ENCODE measurements at regions not wholly inside any gene's neighbourhood (a gene's known extent, or its start where the extent isn't known, plus 50 kb on each side); places are given as distances from the start of the nearest gene placed in this dataset.
"Not testable (repeated sequence)": the region's sequence is repeated elsewhere in the genome, so short reads cannot be mapped to it uniquely, and the experiment has no call there.

DNA sequence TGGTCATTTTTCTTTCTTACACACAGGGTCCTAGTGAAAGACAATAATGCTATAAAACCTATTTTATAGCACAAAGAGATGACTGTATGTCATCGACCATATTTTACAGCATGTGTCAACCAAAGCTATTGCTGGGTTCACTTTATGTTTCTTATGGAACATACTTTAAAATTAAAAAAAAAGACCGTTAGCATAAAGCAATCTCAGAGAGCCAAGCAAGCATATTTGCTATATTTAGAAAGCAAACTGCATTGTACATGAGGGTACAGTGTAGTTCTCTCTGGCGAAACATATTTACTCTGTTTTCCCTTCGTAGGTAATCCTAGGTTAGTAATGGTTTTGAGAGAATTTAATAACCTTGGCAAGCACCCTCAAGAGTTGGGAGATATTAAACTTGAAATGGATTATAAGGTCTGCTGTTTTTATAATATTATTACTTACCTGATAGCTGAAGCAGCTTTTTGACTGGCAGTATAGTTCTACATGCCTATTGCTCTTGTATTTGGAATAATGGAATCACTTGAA is 244.2 kb upstream of the POM121L12 start:
- no peak for ATAC-seq
- intact Hi-C loops (cut with DNase I), result no loop called here
- no peak for DNase-seq

- intact Hi-C loops (cut with DNase I), result no loop called here
- ATAC-seq (no peak), DNase-seq (no peak)
These were observed 249.3 kb upstream of the POM121L12 start for GRCh38 chr7:52786174-52786573.

- DNase-seq, result no peak
- intact Hi-C loops (cut with DNase I), result no loop called here
- ATAC-seq, result no peak
These were observed 253.1 kb upstream of the POM121L12 start for GRCh38 chr7:52782348-52782747.

GRCh38 chr7:52781250-52781649 is 254.2 kb upstream of the POM121L12 start:
- DNase-seq (no peak), ATAC-seq (no peak)
- intact Hi-C loops (cut with DNase I), result no loop called here

DNA sequence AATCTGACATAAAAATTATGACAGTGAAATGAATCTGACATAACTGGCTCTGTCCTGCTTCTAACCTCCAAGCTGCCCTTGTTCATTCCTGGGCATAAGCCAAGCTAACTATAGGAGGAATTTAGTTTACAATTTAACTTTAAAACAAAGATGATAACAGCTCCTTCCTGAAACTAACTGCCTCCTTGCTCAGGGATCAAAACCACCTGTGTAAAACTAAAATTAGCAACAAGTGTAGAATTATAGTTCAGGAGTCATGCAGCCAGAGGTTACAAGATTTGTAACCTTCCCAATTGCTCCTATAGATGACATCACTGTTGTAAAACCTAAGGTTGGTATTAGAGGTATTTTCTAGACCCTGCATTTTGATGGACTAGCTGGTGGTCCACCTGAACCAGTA is 256.4 kb upstream of the POM121L12 start:
- DNase-seq (no peak), ATAC-seq (no peak)
- intact Hi-C loops (cut with DNase I), result no loop called here

GRCh38 chr7:52777051-52777822 is 258.2 kb upstream of the POM121L12 start:
- intact Hi-C loops (cut with DNase I), result no loop called here
- ATAC-seq (no peak), DNase-seq (no peak)

- DNase-seq, result no peak
- ATAC-seq, result no peak
- intact Hi-C loops (cut with DNase I), result no loop called here
These were observed 259.6 kb upstream of the POM121L12 start for GRCh38 chr7:52775876-52776275.

- DNase-seq, result no peak
- intact Hi-C loops (cut with DNase I), result no loop called here
- no peak for ATAC-seq
These were observed 264.3 kb upstream of the POM121L12 start for GRCh38 chr7:52771177-52771576.

- DNase-seq (no peak), ATAC-seq (peak in 1 of 2 donors; percentile 81)
- intact Hi-C loops (cut with DNase I), result no loop called here
These were observed 270.8 kb upstream of the POM121L12 start for GRCh38 chr7:52764492-52765169.

GRCh38 chr7:52758356-52758755 is 277.1 kb upstream of the POM121L12 start:
- ATAC-seq (peak; percentile 55 to 91), DNase-seq (no peak)
- intact Hi-C loops (cut with DNase I), result no loop called here

- ATAC-seq (no peak), DNase-seq (no peak)
- intact Hi-C loops (cut with DNase I), result no loop called here
These were observed 281.6 kb upstream of the POM121L12 start for GRCh38 chr7:52753855-52754254.

- intact Hi-C loops (cut with DNase I), result no loop called here
- ATAC-seq, result no peak
These were observed 282.5 kb upstream of the POM121L12 start for GRCh38 chr7:52752891-52753290.

GRCh38 chr7:52749880-52750279 is 285.6 kb upstream of the POM121L12 start:
- intact Hi-C loops (cut with DNase I), result no loop called here
- DNase-seq (no peak), ATAC-seq (no peak)

More at GRCh38 chr7:52752891-52753290, 282.5 kb upstream of the POM121L12 start:
- DNase-seq, result no peak

DNA sequence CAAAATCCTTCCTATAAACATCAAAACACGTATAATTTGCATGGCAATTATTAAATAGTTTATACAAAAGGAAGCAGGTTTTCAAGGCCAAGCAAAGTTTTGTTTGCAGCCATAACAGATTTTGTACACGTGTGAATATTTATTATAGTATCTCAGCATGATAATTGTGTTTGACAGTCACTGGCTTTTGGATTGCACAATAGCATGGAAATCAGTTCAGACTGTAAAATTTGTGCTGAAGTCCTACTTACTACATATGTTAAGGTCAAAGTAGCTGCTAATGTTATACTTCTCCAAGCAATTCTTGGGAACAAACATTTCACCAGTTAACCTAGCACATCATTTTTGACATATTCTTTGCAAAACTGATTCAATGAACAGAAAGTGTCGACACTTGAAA is 287.6 kb upstream of the POM121L12 start:
- ATAC-seq (no peak), DNase-seq (no peak)
- intact Hi-C loops (cut with DNase I), result no loop called here

DNA sequence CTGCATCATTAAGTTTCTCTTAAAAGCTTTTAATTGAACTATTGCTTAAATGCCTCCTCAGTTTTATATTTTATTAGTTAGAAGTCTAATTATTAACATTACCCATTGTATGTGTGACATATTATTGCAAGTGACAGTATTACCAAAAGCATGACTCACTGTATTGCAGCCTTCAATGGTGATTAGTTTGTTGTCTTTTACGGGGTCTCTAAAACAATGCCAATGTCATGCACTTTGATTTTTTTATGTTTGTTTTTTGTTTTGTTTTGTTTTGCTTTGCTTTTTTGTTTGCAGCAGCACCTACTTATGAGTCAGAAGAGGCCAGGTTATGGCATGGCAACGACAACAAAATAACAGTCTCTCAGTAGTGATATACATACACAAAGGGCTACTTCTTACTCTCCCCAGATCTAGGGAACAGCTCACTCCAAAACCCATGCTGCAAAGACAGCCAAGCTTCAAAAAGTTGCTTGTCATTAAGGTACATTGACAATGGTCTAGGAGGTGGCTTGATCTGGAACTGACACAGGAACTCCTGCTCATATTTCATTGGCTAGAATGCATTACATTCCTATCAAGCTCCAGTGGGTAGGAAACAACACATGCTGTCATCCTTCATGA is 293.7 kb upstream of the POM121L12 start:
- intact Hi-C loops (cut with DNase I), result no loop called here
- DNase-seq, result no peak
- ATAC-seq, result no peak

DNA sequence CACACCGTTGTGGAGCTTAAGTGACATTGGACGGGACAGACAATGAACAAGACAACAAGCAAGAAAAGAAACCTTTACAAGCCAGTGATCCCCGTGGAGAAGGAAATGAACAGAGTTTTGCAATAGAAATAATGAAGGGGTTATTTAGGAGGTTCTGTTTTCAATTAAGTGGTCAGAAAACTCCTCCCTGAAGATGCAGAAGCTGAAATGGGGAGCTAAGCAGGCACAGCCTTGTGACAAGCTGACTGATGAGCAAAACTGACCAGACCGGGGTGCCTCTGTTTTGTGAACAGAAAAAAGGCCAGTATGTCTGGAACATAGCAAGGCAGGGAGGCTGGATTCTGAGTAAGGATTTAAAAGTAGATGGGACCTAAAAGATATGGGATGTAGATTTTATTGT is 299.8 kb upstream of the POM121L12 start:
- DNase-seq (no peak), ATAC-seq (no peak)
- intact Hi-C loops (cut with DNase I), result no loop called here

- intact Hi-C loops (cut with DNase I); DNase-seq; ATAC-seq: not testable (repeated sequence)
These were observed 306.8 kb upstream of the POM121L12 start for GRCh38 chr7:52728683-52729082.

GRCh38 chr7:52727632-52728031 is 307.8 kb upstream of the POM121L12 start:
- intact Hi-C loops (cut with DNase I), result no loop called here
- ATAC-seq (no peak), DNase-seq (no peak)

GRCh38 chr7:52726986-52727385 is 308.4 kb upstream of the POM121L12 start:
- intact Hi-C loops (cut with DNase I), result no loop called here
- ATAC-seq, result no peak

DNA sequence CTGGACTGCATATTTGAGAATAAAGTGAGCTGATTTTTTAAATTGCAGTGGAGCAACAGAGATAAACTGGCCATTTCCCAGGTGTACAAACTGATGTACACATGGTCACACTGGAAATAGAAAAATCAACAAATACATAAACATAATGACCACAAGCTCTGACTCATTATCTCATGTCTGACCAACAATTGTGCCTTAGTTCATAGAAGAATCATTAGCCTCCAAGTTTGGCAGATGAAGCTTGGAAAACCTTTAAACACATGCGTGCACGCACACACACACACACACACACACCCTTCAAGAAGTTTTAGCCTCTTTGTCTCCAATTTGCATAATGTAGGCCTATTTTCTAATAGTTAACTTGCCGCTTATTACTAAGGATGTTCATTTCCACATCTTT is 308.9 kb upstream of the POM121L12 start:
- ATAC-seq, result no peak
- DNase-seq, result no peak
- intact Hi-C loops (cut with DNase I), result no loop called here

More at GRCh38 chr7:52726986-52727385, 308.4 kb upstream of the POM121L12 start:
- no peak for DNase-seq
